ENCODE measurements at regions not wholly inside any gene's neighbourhood (a gene's known extent, or its start where the extent isn't known, plus 50 kb on each side); places are given as distances from the start of the nearest gene placed in this dataset.
A peak's percentile ranks its signal among the peaks of the same experiment; 100 is the strongest.

DNA sequence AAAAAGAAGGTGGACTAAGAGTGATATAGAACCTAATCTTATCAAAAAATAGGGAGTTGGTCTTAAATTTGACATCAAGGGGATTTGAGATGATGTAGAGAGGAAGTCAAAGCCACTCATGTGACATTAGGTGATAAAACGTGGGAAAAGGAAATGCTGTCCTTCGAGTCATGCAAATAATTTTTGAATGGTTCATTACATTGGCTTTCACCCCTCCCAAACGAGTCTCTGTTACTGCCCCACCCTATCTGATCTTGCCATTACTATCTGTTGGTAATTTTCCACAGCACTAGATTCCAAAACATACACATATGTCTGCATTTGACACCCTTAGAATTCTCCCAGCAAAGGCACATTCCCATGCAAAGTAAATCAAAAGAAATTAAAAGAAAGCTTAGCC, 531.1 kb upstream of the ADAMTS5 start:
- H3K4me3 ChIP-seq = no peak overlapping the region
- no peak for DNase-seq (ENCODE audit: low spot score)
- TF ChIP-seq, protein P1, sequence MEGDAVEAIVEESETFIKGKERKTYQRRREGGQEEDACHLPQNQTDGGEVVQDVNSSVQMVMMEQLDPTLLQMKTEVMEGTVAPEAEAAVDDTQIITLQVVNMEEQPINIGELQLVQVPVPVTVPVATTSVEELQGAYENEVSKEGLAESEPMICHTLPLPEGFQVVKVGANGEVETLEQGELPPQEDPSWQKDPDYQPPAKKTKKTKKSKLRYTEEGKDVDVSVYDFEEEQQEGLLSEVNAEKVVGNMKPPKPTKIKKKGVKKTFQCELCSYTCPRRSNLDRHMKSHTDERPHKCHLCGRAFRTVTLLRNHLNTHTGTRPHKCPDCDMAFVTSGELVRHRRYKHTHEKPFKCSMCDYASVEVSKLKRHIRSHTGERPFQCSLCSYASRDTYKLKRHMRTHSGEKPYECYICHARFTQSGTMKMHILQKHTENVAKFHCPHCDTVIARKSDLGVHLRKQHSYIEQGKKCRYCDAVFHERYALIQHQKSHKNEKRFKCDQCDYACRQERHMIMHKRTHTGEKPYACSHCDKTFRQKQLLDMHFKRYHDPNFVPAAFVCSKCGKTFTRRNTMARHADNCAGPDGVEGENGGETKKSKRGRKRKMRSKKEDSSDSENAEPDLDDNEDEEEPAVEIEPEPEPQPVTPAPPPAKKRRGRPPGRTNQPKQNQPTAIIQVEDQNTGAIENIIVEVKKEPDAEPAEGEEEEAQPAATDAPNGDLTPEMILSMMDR (IDR thresholded peaks at IDR 0.05) = no peak
- H3K27ac ChIP-seq = no peak overlapping the region

DNA sequence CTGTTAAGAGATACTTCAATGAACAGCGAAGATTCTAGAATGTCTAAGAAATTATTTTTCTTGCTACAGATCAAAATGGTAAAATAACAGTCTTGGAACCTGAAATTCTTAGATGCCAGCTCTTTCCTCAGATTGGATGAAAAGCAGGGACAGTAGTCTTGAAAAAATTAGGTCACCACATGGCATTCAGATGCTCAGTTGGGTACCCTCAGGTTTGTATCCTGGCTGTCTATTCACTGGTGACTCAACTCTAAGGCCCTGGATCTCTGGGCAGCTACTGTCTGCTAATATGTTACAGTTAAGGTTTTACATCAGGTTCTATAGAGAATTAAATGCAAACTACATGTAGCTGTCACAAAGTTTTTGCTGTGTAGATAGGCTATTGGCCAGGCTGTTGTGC, 528.9 kb upstream of the ADAMTS5 start:
- no peak overlapping the region for H3K27ac ChIP-seq
- no peak overlapping the region for H3K4me3 ChIP-seq
- DNase-seq (ENCODE audit: low spot score) = no peak
- TF ChIP-seq, protein P1 (IDR thresholded peaks at IDR 0.05) = no peak

DNA sequence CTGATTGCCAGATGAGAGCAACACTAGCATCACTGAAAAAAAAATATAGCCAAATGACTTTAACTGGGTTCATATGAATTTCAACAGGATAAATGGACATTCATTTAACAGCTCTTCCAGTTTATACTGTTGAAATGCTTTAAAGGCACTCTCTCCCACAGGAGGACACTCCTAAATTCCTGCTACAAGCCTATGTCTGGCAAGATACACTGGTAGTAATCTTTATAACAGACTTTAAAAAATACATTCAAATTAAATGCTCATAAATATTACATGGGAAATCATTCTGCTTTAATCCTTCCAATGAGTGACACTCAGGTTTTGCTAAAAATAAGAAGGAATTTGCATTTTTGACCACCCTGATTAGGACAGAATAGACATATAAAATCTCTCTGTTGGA, 526.7 kb upstream of the ADAMTS5 start:
- H3K27ac ChIP-seq = no peak overlapping the region
- no peak for DNase-seq (ENCODE audit: low spot score)
- no peak overlapping the region for H3K4me3 ChIP-seq
- TF ChIP-seq, protein P1 (IDR thresholded peaks at IDR 0.05) = no peak

GRCh38 chr21:27487676-27488075, 520.8 kb upstream of the ADAMTS5 start:
- Histone ChIP-seq H3K4me3 (no peak overlapping the region), H3K27ac (no peak overlapping the region)
- DNase-seq (ENCODE audit: low spot score) = no peak
- TF ChIP-seq, protein P1 (IDR thresholded peaks at IDR 0.05) = no peak

GRCh38 chr21:27480841-27481261, 514.0 kb upstream of the ADAMTS5 start:
- TF ChIP-seq, protein P1 (IDR thresholded peaks at IDR 0.05) = no peak
- no peak for DNase-seq (ENCODE audit: low spot score)

GRCh38 chr21:27477296-27477695, 510.4 kb upstream of the ADAMTS5 start:
- Histone ChIP-seq H3K27ac (no peak overlapping the region), H3K4me3 (no peak overlapping the region)
- DNase-seq (ENCODE audit: low spot score) = no peak
- TF ChIP-seq, protein P1 (IDR thresholded peaks at IDR 0.05) = no peak

More at GRCh38 chr21:27480841-27481261, 514.0 kb upstream of the ADAMTS5 start:
- Histone ChIP-seq H3K27ac (no peak overlapping the region), H3K4me3 (no peak overlapping the region)

DNA sequence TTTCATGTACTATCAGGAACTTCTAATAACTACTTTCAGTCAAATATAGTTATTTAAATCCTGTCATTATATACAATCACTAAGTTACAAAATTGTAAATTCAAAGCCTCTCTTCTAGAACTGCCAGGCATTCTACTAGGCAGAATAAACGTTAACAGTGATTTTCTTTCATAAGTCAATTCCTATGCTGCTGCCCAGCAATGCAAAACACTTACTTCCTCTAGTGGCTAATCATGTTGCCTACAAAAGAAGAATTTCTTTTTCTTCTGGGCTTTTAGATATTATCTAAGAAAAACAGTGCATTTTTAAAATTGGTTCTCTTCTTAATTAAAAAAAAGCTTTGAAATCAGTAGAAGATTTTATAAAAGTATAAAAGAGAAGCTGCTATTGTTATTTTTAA, 509.8 kb upstream of the ADAMTS5 start:
- TF ChIP-seq, protein P1 (IDR thresholded peaks at IDR 0.05) = peak; percentile 41
- DNase-seq (ENCODE audit: low spot score) = no peak
- no peak overlapping the region for H3K4me3 ChIP-seq
- H3K27ac ChIP-seq = no peak overlapping the region

Measured in coronary artery (tissue), 2 donors.